Embryonic facial prominence (tissue), 1 donor: ENCODE measurements at regions not wholly inside any gene's neighbourhood (a gene's known extent, or its start where the extent isn't known, plus 50 kb on each side); places are given as distances from the start of the nearest gene placed in this dataset.

Experiments
- DNase-seq: peaks from one replicate; pipeline ENCODE4 v3.0.0-alpha.2; 2016; ENCODE audit errors: extremely low spot score

GRCh38 chr15:68525815-68526214 is 53.0 kb upstream of the CORO2B start:
- DNase-seq, result no peak

DNA sequence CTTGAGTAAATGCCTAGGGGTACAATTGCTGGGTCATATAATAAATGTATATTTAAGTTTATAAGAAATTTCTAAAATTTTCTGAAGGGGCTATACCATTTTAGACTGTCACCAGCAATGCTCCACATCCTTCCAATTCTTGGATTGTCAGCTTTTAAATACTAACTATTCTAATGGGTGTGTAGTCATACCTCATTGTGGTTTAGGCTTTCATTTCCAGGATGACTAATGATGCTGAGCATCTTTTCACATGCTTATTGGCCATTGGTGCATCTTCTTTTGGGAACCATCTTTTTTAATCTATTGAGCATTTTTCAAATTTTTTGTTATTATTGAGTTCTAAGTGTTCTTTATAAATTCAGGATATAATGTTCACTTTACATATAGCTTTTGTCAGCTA is 52.5 kb upstream of the CORO2B start:
- DNase-seq, result no peak

- no peak for DNase-seq
These were observed 52.0 kb upstream of the CORO2B start for GRCh38 chr15:68526784-68527183.

GRCh38 chr15:68528626-68529290 is 50.0 kb upstream of the CORO2B start:
- no peak for DNase-seq
